Fibroblast of lung (primary cell): ENCODE measurements at regions not wholly inside any gene's neighbourhood (a gene's known extent, or its start where the extent isn't known, plus 50 kb on each side); places are given as distances from the start of the nearest gene placed in this dataset.

Experiments used
- CTCF ChIP-seq, 2 donors: IDR thresholded peaks in 1 of 2; conservative IDR thresholded peaks in 1 of 2; 1 replicate in 1 of 2; 2 replicates in 1 of 2; pipeline ENCODE4 v1.5.1; 2011 to 2012; ENCODE audit warnings: low read length in 2 of 2, control low read depth in 1 of 2, inconsistent platforms in 1 of 2, low read depth in 1 of 2, mild to moderate bottlenecking in 1 of 2
- EZH2 ChIP-seq: IDR thresholded peaks from 2 replicates; pipeline ENCODE4 v1.5.1; 2012; ENCODE audit warnings: low read length, control low read depth, mild to moderate bottlenecking; ENCODE audit errors: missing control alignments

DNA sequence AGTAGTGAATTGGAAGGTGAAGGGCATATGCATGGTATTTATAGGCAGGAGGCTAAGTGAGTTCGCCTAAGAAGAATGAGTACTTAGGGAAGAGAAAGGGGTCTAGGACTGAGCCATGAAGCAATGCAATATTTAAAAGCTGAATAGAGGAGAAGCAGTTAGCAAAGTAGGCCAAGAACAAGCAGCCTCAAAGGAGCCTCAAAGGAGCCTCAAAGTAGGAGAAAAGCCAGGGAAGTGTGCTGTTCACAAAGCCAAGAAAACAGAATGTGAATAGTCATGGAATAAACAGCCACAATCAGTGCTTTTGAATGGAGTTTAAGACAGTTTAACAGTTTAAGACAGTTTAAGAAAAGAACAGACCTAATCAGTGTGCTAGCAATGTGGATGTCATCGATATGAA lies 762.0 kb downstream of the SORCS1 start:
- TF ChIP-seq CTCF (conservative IDR thresholded peaks at IDR 0.05 in 1 of 2, IDR thresholded peaks at IDR 0.05 in 1 of 2; ENCODE audit: low read depth in 1 of 2, low read length in 2 of 2) = no peak
- TF ChIP-seq EZH2 = no peak
